Hepatocyte (in vitro differentiated cells): ENCODE measurements at regions not wholly inside any gene's neighbourhood (a gene's known extent, or its start where the extent isn't known, plus 50 kb on each side); places are given as distances from the start of the nearest gene placed in this dataset.

Experiments used
- CTCF ChIP-seq: fragments of 200-600 bp; sonication (generic); IDR thresholded peaks from 2 replicates; pipeline ENCODE4 v1.5.1; 2016; ENCODE audit warnings: antibody characterized with exemption, mild to moderate bottlenecking; ENCODE audit not compliant: poor library complexity
- EZH2phosphoT487 ChIP-seq: fragments of 200-600 bp; sonication (generic); IDR thresholded peaks from one replicate; pipeline ENCODE4 v1.6.1; 2018; ENCODE audit warnings: antibody characterized with exemption, mild to moderate bottlenecking, low read depth, moderate library complexity; ENCODE audit not compliant: unreplicated experiment, severe bottlenecking

GRCh38 chr5:6222121-6222520 lies 156.2 kb downstream of the MED10 start:
- no peak for TF ChIP-seq EZH2phosphoT487
- no peak for TF ChIP-seq CTCF
